ENCODE measurements at regions not wholly inside any gene's neighbourhood (a gene's known extent, or its start where the extent isn't known, plus 50 kb on each side); places are given as distances from the start of the nearest gene placed in this dataset.
A peak's percentile ranks its signal among the peaks of the same experiment; 100 is the strongest.

DNA sequence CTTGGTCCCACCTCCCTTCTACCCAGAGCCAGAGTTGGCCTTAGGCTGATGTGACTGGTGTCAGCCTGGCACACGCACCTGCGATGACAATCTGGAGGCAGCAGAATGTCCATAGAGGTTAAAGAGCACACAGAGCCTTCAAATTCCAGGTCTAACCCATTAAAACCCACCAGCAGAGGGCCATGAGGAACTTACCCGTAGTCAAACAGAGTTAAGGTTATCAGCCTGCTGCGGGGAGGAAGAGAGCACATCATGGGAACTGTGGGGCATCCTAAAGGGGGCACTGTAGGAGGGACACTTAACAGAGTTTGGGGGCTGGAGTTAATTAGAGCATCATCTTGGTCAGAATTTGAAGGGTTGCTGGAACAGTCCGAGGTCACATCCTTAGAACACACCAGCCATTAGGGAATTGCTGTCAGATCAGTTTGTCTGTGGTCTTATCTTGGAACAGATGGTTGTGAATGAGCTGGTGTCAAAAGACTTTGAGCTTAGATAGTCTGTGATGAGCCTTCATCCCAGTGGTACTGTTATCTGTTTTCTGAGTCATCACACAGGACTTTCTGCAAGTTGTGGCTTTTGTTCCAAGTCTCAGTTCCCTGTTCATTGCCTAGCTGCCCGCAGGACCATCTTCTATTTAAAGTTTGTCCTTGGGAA is 248.6 kb downstream of the LOXHD1 start:
- intact Hi-C loops (cut with DNase I, micrococcal nuclease): no loop called here
- ATAC-seq: no peak
- DNase-seq: no peak

GRCh38 chr18:46411191-46411828 is 245.7 kb downstream of the LOXHD1 start:
- ATAC-seq (no peak), DNase-seq (no peak)
- intact Hi-C loops (cut with DNase I, micrococcal nuclease): no loop called here

- intact Hi-C loops (cut with DNase I, micrococcal nuclease): no loop called here
- peak; percentile 8 to 43 for DNase-seq
- peak; percentile 21 for ATAC-seq
These were observed 244.9 kb downstream of the LOXHD1 start for GRCh38 chr18:46411867-46412690.

GRCh38 chr18:46412916-46413315 is 244.1 kb downstream of the LOXHD1 start:
- DNase-seq: peak in 1 of 2 donors; percentile 43
- ATAC-seq: no peak
- intact Hi-C loops (cut with DNase I, micrococcal nuclease): no loop called here

DNA sequence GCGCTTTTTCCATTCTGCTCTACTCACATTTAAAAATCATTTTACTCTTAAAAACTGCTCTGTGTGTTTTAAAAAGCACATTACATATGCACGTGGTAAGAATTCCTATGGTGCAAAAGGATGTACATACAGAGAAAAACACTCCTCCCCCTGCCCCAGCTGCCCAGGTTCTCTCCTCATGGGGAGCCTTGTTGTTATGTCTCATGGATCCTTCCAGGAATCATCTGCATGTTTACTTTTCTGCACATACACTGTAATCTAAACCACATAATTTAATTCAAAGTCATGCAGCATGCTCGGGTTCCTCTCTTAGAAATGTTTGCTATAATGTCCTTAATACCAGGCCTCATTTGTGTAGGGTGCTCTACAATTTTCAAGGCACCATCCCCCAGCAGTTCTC is 243.3 kb downstream of the LOXHD1 start:
- ATAC-seq: no peak
- intact Hi-C loops (cut with DNase I, micrococcal nuclease): no loop called here
- no peak for DNase-seq

GRCh38 chr18:46414863-46415262 is 242.2 kb downstream of the LOXHD1 start:
- DNase-seq (no peak), ATAC-seq (no peak)
- intact Hi-C loops (cut with DNase I, micrococcal nuclease): no loop called here

- intact Hi-C loops (cut with DNase I, micrococcal nuclease): no loop called here
- DNase-seq: no peak
- no peak for ATAC-seq
These were observed 241.3 kb downstream of the LOXHD1 start for GRCh38 chr18:46415532-46416252.

DNA sequence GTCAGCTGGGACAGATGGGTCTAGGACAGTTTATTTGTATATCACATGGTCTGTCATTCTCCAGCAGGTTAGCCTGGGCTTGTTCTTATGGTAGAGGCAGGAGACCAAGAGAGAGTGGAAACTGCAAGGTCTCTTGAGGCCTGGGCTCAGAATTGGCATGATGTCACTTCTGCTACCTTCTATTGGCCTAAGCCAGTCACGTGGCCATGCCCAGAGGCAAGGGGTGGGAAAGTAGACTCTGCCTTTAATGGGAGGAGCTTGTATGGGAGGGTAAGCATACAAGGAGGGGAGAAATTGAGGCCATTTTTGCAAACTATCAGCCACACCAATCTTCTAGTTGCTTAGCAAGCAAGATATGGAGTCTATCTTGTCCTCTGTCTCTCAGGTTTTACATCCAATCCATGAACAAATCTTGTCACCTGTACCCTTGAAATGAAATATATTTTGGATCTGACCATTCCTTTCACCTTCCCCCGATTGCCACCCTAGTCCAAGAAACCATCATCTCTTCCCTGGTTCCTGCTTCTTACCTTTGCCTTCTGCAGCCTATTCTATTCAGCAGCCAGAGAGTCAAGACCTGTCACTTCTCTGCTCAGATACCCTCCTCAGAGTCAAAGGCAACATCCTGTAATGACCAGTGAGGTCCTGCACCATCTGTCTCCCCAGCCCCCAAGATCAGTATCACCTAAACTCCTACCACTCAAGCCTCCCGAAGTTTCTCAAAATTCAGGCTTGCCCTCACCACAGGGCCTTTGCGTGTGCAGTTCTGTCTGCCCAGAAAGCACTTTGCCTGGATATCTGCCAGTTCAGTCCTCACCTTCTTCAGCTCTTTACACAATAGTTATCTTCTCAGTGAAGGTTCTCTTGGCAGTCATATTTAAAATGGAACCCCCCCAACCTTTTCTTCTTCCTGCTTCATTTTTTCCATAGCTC is 240.0 kb downstream of the LOXHD1 start:
- intact Hi-C loops (cut with DNase I, micrococcal nuclease): no loop called here
- DNase-seq: no peak
- ATAC-seq: no peak

GRCh38 chr18:46418663-46419260 is 238.3 kb downstream of the LOXHD1 start:
- ATAC-seq: no peak
- intact Hi-C loops (cut with DNase I, micrococcal nuclease): no loop called here

GRCh38 chr18:46419391-46420141 is 237.5 kb downstream of the LOXHD1 start:
- DNase-seq (no peak), ATAC-seq (no peak)
- intact Hi-C loops (cut with DNase I, micrococcal nuclease): no loop called here

More at GRCh38 chr18:46418663-46419260, 238.3 kb downstream of the LOXHD1 start:
- DNase-seq: no peak

DNA sequence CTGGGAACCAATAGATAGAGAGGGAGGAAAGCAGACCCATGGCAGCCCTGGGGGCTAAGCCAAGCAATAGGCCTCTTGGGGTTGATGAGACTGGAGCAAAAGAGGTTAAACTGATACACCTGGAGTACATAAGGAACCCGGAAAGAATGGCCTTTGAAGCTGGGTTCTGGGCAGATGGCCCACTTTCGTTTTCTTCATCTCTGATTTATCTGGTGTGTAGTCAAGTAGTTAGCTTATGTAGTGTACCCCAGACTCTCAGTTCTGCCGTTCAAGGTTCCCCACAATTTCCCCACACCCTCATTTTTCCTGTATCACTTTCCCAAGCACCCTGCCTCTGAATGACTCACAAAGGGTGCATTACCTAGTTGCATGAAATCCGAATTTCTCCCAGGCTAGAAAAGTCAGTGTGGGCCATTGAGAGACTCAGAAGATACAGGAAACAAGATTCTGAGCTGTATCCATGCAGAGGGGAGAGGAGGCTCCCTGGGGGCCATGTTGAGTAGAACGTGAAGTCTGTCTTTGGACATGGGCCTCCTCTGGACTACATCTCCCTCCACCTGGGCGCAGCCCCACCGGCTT is 235.0 kb downstream of the LOXHD1 start:
- ATAC-seq (peak; percentile 58), DNase-seq (no peak)
- intact Hi-C loops (cut with DNase I, micrococcal nuclease): no loop called here

GRCh38 chr18:46422552-46423055 is 234.4 kb downstream of the LOXHD1 start:
- peak; percentile 89 for ATAC-seq

DNA sequence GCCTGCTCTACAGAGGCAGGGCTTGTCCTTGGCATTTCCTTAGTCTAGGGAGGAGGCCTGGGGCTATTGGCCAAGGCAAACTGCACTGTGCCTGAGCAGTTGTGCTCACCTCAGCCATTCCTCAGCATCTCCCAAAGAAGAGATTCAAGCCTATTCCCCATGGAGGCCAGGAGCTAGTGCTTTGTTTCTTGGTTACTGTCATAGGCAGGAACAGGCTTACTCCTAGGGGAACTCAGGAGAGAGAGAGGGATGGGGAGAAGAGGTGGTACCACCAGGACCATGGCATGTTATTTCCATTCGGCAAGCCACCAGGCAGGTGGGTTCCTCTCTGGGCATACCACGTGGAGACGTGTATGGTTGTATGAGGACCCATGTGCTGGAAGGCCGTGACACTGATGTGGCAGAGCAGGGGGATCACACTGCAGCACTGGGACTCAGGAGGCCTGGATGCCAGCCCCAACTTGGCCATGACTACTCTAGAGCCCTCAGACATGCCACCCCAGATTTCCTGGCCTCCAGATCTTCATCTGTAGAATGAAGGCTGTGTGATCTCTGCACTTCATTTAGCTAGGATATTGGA is 233.7 kb downstream of the LOXHD1 start:
- intact Hi-C loops (cut with DNase I, micrococcal nuclease): no loop called here
- peak; percentile 26 for ATAC-seq
- DNase-seq: no peak

More at GRCh38 chr18:46422552-46423055, 234.4 kb downstream of the LOXHD1 start:
- no peak for DNase-seq
- intact Hi-C loops (cut with DNase I, micrococcal nuclease): no loop called here

GRCh38 chr18:46424898-46425297 is 232.1 kb downstream of the LOXHD1 start:
- intact Hi-C loops (cut with DNase I, micrococcal nuclease): no loop called here
- no peak for ATAC-seq
- no peak for DNase-seq

DNA sequence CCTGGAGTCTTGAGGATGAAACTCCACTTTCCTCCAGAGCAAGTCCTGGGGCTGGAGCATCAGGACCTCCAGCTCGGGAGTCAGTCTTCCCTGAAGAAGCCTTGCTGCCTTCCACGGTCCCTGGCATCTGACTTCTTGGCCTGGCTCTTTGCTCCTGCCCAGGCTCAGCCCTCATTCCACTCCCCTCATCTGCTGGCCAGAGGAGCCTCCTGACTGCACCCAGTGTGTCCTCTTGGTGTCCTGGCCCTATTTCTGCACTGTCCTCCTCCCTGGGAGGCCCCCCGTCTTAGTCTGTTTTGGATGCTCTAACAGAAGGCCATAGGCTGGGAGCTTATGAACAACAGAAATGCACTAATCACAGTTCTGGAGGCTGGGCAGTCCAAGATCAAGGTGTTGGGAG is 231.5 kb downstream of the LOXHD1 start:
- intact Hi-C loops (cut with DNase I, micrococcal nuclease): no loop called here
- ATAC-seq: no peak
- DNase-seq: no peak

DNA sequence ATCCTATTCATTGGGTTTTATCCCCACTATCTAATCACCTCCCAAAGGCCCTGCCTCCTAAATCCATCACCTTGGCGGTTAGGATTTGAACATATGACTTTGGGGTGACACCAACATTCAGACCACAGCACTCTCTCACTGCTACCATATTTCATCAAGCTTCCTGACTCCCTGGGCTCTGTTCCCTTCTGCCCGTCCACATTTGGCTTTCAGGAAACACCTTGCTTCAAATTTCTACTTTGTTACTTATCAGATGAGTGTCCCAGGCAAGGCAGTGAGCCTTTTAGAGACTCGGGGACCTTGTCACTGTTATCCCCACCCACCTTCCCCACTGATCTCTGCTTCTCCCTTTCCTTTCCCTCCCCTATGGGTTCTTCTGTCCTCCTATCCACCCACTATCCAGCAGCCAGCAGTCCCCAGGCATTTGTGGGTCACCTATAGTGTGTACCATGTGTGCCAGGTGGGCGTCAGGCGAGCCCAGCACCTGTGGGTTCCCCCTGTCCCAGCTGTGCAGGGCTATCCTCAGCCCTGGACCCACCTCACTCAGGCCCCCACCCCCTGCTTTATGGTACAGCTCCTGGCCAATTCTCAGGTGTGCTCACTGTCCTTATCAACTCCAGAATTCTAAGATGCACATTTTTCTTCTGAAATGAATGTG is 230.9 kb downstream of the LOXHD1 start:
- DNase-seq (no peak), ATAC-seq (no peak)
- intact Hi-C loops (cut with DNase I, micrococcal nuclease): no loop called here
